Dermis blood vessel endothelial cell (primary cell): ENCODE measurements at regions not wholly inside any gene's neighbourhood (a gene's known extent, or its start where the extent isn't known, plus 50 kb on each side); places are given as distances from the start of the nearest gene placed in this dataset.
"Not testable (repeated sequence)": the region's sequence is repeated elsewhere in the genome, so short reads cannot be mapped to it uniquely, and the experiment has no call there.

Source experiments
- DNase-seq: peaks from one replicate; pipeline ENCODE4 v3.0.0; 2010

- DNase-seq, result no peak
Observed at GRCh38 chr1:104329278-104329677, 579.6 kb downstream of the AMY1C start.

GRCh38 chr1:104331763-104332162, 582.1 kb downstream of the AMY1C start:
- no peak for DNase-seq

- not testable (repeated sequence) for DNase-seq
Observed at GRCh38 chr1:104337927-104338326, 588.2 kb downstream of the AMY1C start.

GRCh38 chr1:104341944-104342343, 592.2 kb downstream of the AMY1C start:
- no peak for DNase-seq

- DNase-seq, result no peak
Observed at GRCh38 chr1:104348277-104348676, 598.6 kb downstream of the AMY1C start.

- DNase-seq, result no peak
Observed at GRCh38 chr1:104353580-104353979, 603.9 kb downstream of the AMY1C start.

- no peak for DNase-seq
Observed at GRCh38 chr1:104358086-104358485, 608.4 kb downstream of the AMY1C start.

GRCh38 chr1:104358621-104359020, 608.9 kb downstream of the AMY1C start:
- DNase-seq, result no peak

GRCh38 chr1:104378414-104378813, 628.7 kb downstream of the AMY1C start:
- DNase-seq, result no peak

GRCh38 chr1:104380003-104380402, 630.3 kb downstream of the AMY1C start:
- no peak for DNase-seq

GRCh38 chr1:104387716-104388508, 638.2 kb downstream of the AMY1C start:
- DNase-seq, result no peak

- DNase-seq, result no peak
Observed at GRCh38 chr1:104392552-104392951, 642.9 kb downstream of the AMY1C start.

GRCh38 chr1:104402178-104402577, 652.5 kb downstream of the AMY1C start:
- no peak for DNase-seq

- no peak for DNase-seq
Observed at GRCh38 chr1:104403883-104404282, 654.2 kb downstream of the AMY1C start.

GRCh38 chr1:104406728-104407127, 657.0 kb downstream of the AMY1C start:
- DNase-seq, result no peak

- no peak for DNase-seq
Observed at GRCh38 chr1:104408268-104408667, 658.6 kb downstream of the AMY1C start.

- no peak for DNase-seq
Observed at GRCh38 chr1:104435255-104435654, 685.6 kb downstream of the AMY1C start.

- no peak for DNase-seq
Observed at GRCh38 chr1:104440011-104440410, 690.3 kb downstream of the AMY1C start.

- DNase-seq, result no peak
Observed at GRCh38 chr1:104456724-104457123, 707.0 kb downstream of the AMY1C start.

GRCh38 chr1:104459886-104460285, 710.2 kb downstream of the AMY1C start:
- no peak for DNase-seq

GRCh38 chr1:104460880-104461279, 711.2 kb downstream of the AMY1C start:
- no peak for DNase-seq

GRCh38 chr1:104463126-104463697, 713.5 kb downstream of the AMY1C start:
- no peak for DNase-seq

GRCh38 chr1:104466068-104466467, 716.4 kb downstream of the AMY1C start:
- DNase-seq, result no peak

- no peak for DNase-seq
Observed at GRCh38 chr1:104467590-104467989, 717.9 kb downstream of the AMY1C start.

- DNase-seq, result no peak
Observed at GRCh38 chr1:104468282-104468681, 718.6 kb downstream of the AMY1C start.
